IgD-negative memory B cell (primary cell): ENCODE measurements at regions not wholly inside any gene's neighbourhood (a gene's known extent, or its start where the extent isn't known, plus 50 kb on each side); places are given as distances from the start of the nearest gene placed in this dataset.

Source experiments
- H3K27ac Mint-ChIP-seq, 3 donors: one replicate each; pipeline ENCODE4 v1.8.0; 2020 to 2022; ENCODE audit warnings: mild to moderate bottlenecking in 3 of 3, mixed read lengths in 3 of 3, moderate library complexity in 1 of 3
- H3K27me3 Mint-ChIP-seq: one replicate; pipeline ENCODE4 v1.8.0; 2021; ENCODE audit warnings: mixed read lengths
- H3K36me3 Mint-ChIP-seq: one replicate; pipeline ENCODE4 v1.8.0; 2020; ENCODE audit warnings: mild to moderate bottlenecking, mixed read lengths
- H3K4me1 Mint-ChIP-seq, 3 donors: one replicate each; pipeline ENCODE4 v1.8.0; 2020 to 2022; ENCODE audit warnings: mixed read lengths in 3 of 3, mild to moderate bottlenecking in 1 of 3
- H3K4me3 Mint-ChIP-seq, 4 donors: one replicate each; pipeline ENCODE4 v1.8.0; 2020 to 2022; ENCODE audit warnings: mild to moderate bottlenecking in 4 of 4, mixed read lengths in 4 of 4, moderate library complexity in 3 of 4
- H3K9me3 Mint-ChIP-seq, 3 donors: one replicate each; pipeline ENCODE4 v1.8.0; 2020 to 2021; ENCODE audit warnings: mixed read lengths in 3 of 3, mild to moderate bottlenecking in 1 of 3

- Mint-ChIP-seq H3K9me3 (peaks cover 1 to 10% (median 2%) of the 10 kb centered on the region in 3 donors), H3K4me3 (no peak overlapping the region), H3K27ac (no peak overlapping the region), H3K4me1 (no peaks in the 10 kb centered on the region), H3K36me3 (no peaks in the 10 kb centered on the region), H3K27me3 (no peaks in the 10 kb centered on the region)
Measured at GRCh38 chr3:163490119-163490518, 1588.2 kb downstream of the SI start.

GRCh38 chr3:163482695-163483094 is 1595.6 kb downstream of the SI start:
- Mint-ChIP-seq H3K9me3 (no peaks in the 10 kb centered on the region), H3K4me1 (no peaks in the 10 kb centered on the region)

GRCh38 chr3:163481738-163482137 is 1596.6 kb downstream of the SI start:
- Mint-ChIP-seq H3K4me1 (no peaks in the 10 kb centered on the region), H3K27me3 (no peaks in the 10 kb centered on the region), H3K4me3 (no peak overlapping the region), H3K9me3 (no peaks in the 10 kb centered on the region), H3K27ac (no peak overlapping the region), H3K36me3 (no peaks in the 10 kb centered on the region)

More at GRCh38 chr3:163482695-163483094, 1595.6 kb downstream of the SI start:
- no peak overlapping the region for H3K4me3 Mint-ChIP-seq
- no peaks in the 10 kb centered on the region for H3K27me3 Mint-ChIP-seq
- H3K36me3 Mint-ChIP-seq: no peaks in the 10 kb centered on the region
- H3K27ac Mint-ChIP-seq: no peak overlapping the region

GRCh38 chr3:163476179-163476578 is 1602.1 kb downstream of the SI start:
- Mint-ChIP-seq H3K36me3 (no peaks in the 10 kb centered on the region), H3K4me3 (no peak overlapping the region), H3K27ac (no peak overlapping the region), H3K27me3 (no peaks in the 10 kb centered on the region), H3K9me3 (peaks cover 2 to 8% (median 2%) of the 10 kb centered on the region in 3 donors), H3K4me1 (no peaks in the 10 kb centered on the region)

- Mint-ChIP-seq H3K4me1 (no peaks in the 10 kb centered on the region), H3K4me3 (no peak overlapping the region), H3K9me3 (peaks cover 2 to 8% (median 2%) of the 10 kb centered on the region in 3 donors), H3K27ac (no peak overlapping the region), H3K27me3 (no peaks in the 10 kb centered on the region), H3K36me3 (no peaks in the 10 kb centered on the region)
Measured at GRCh38 chr3:163474766-163475165, 1603.5 kb downstream of the SI start.

- Mint-ChIP-seq H3K9me3 (peaks cover 2 to 16% (median 3%) of the 10 kb centered on the region in 3 donors), H3K27me3 (no peaks in the 10 kb centered on the region), H3K36me3 (no peaks in the 10 kb centered on the region), H3K4me1 (no peaks in the 10 kb centered on the region), H3K27ac (no peak overlapping the region), H3K4me3 (no peak overlapping the region)
Measured at GRCh38 chr3:163468531-163469335, 1609.6 kb downstream of the SI start.

- Mint-ChIP-seq H3K4me3 (no peak overlapping the region), H3K4me1 (no peaks in the 10 kb centered on the region), H3K36me3 (no peaks in the 10 kb centered on the region), H3K9me3 (peaks cover 0 to 2% (median 0%) of the 10 kb centered on the region in 3 donors), H3K27ac (no peak overlapping the region), H3K27me3 (no peaks in the 10 kb centered on the region)
Measured at GRCh38 chr3:163462446-163462845, 1615.8 kb downstream of the SI start.

GRCh38 chr3:163450698-163451097 is 1627.6 kb downstream of the SI start:
- Mint-ChIP-seq H3K4me1 (no peaks in the 10 kb centered on the region), H3K36me3 (no peaks in the 10 kb centered on the region), H3K9me3 (peaks cover 2 to 18% (median 7%) of the 10 kb centered on the region in 3 donors), H3K4me3 (no peak overlapping the region), H3K27me3 (no peaks in the 10 kb centered on the region), H3K27ac (no peak overlapping the region)

GRCh38 chr3:163438760-163439159 is 1639.5 kb downstream of the SI start:
- Mint-ChIP-seq H3K9me3 (peaks cover 0 to 5% (median 3%) of the 10 kb centered on the region in 3 donors), H3K27me3 (no peaks in the 10 kb centered on the region), H3K36me3 (no peaks in the 10 kb centered on the region), H3K27ac (no peak overlapping the region), H3K4me3 (no peak overlapping the region), H3K4me1 (no peaks in the 10 kb centered on the region)

- H3K27ac Mint-ChIP-seq: no peak overlapping the region
- peaks cover 0 to 8% (median 0%) of the 10 kb centered on the region in 3 donors for H3K9me3 Mint-ChIP-seq
- H3K27me3 Mint-ChIP-seq: no peaks in the 10 kb centered on the region
- H3K36me3 Mint-ChIP-seq: peaks cover 1% of the 10 kb centered on the region
- H3K4me1 Mint-ChIP-seq: no peaks in the 10 kb centered on the region
- no peak overlapping the region for H3K4me3 Mint-ChIP-seq
Measured at GRCh38 chr3:163422671-163423070, 1655.6 kb downstream of the SI start.

GRCh38 chr3:163391407-163392181 is 1686.7 kb downstream of the SI start:
- H3K27me3 Mint-ChIP-seq: no peaks in the 10 kb centered on the region
- no peak overlapping the region for H3K4me3 Mint-ChIP-seq
- no peaks in the 10 kb centered on the region for H3K4me1 Mint-ChIP-seq
- H3K36me3 Mint-ChIP-seq: no peaks in the 10 kb centered on the region
- peaks cover 0 to 15% (median 2%) of the 10 kb centered on the region in 3 donors for H3K9me3 Mint-ChIP-seq
- H3K27ac Mint-ChIP-seq: no peak overlapping the region

GRCh38 chr3:163384383-163384782 is 1693.9 kb downstream of the SI start:
- Mint-ChIP-seq H3K36me3 (no peaks in the 10 kb centered on the region), H3K9me3 (no peaks in the 10 kb centered on the region), H3K27ac (no peak overlapping the region), H3K27me3 (no peaks in the 10 kb centered on the region), H3K4me1 (no peaks in the 10 kb centered on the region), H3K4me3 (no peak overlapping the region)

- Mint-ChIP-seq H3K4me3 (no peak overlapping the region), H3K27me3 (no peaks in the 10 kb centered on the region), H3K9me3 (peaks cover 0 to 2% (median 0%) of the 10 kb centered on the region in 3 donors), H3K36me3 (no peaks in the 10 kb centered on the region), H3K27ac (no peak overlapping the region), H3K4me1 (no peaks in the 10 kb centered on the region)
Measured at GRCh38 chr3:163382183-163382582, 1696.1 kb downstream of the SI start.

- no peaks in the 10 kb centered on the region for H3K27me3 Mint-ChIP-seq
- peaks cover 3 to 7% (median 4%) of the 10 kb centered on the region in 3 donors for H3K9me3 Mint-ChIP-seq
- no peak overlapping the region for H3K27ac Mint-ChIP-seq
- H3K4me3 Mint-ChIP-seq: no peak overlapping the region
- no peaks in the 10 kb centered on the region for H3K36me3 Mint-ChIP-seq
- no peaks in the 10 kb centered on the region for H3K4me1 Mint-ChIP-seq
Measured at GRCh38 chr3:163368168-163368567, 1710.1 kb downstream of the SI start.

- Mint-ChIP-seq H3K36me3 (no peaks in the 10 kb centered on the region), H3K9me3 (peaks cover 0 to 7% (median 4%) of the 10 kb centered on the region in 3 donors), H3K27ac (no peak overlapping the region), H3K27me3 (no peaks in the 10 kb centered on the region), H3K4me3 (no peak overlapping the region), H3K4me1 (no peaks in the 10 kb centered on the region)
Measured at GRCh38 chr3:163364717-163365116, 1713.6 kb downstream of the SI start.
